Fibroblast of lung (primary cell): ENCODE measurements at regions not wholly inside any gene's neighbourhood (a gene's known extent, or its start where the extent isn't known, plus 50 kb on each side); places are given as distances from the start of the nearest gene placed in this dataset.
"Not testable (repeated sequence)": the region's sequence is repeated elsewhere in the genome, so short reads cannot be mapped to it uniquely, and the experiment has no call there.

Experiments
- DNase-seq, 2 donors: peaks; one replicate each; pipeline versions ENCODE4 v3.0.0 to v3.0.0-alpha.2; 2010; ENCODE audit warnings: low read depth in 2 of 2
- H2AFZ ChIP-seq: 2 replicates; pipeline ENCODE4 v1.5.1; 2012; ENCODE audit warnings: low read length, control low read depth, inconsistent platforms
- H3K27ac ChIP-seq: 2 replicates; pipeline ENCODE4 v1.5.1; 2011; ENCODE audit warnings: low read length, control low read depth; ENCODE audit not compliant: insufficient read depth
- H3K27me3 ChIP-seq: 2 replicates; pipeline ENCODE4 v1.5.1; 2011; ENCODE audit warnings: mild to moderate bottlenecking, low read length; ENCODE audit not compliant: control insufficient read depth, insufficient read depth
- H3K36me3 ChIP-seq: 2 replicates; pipeline ENCODE4 v1.5.1; 2011; ENCODE audit warnings: low read length; ENCODE audit not compliant: control insufficient read depth, insufficient read depth
- H3K4me1 ChIP-seq: 2 replicates; pipeline ENCODE4 v1.5.1; 2011; ENCODE audit warnings: low read length; ENCODE audit not compliant: control insufficient read depth, insufficient read depth; ENCODE audit errors: extremely low read depth
- H3K4me2 ChIP-seq: 2 replicates; pipeline ENCODE4 v1.5.1; 2011; ENCODE audit warnings: low read length, control low read depth; ENCODE audit not compliant: insufficient read depth; ENCODE audit errors: extremely low read depth
- H3K4me3 ChIP-seq, 4 experiments: fragments of 200-600 bp in 1 of 4; sonication (generic) in 1 of 4; replicated peaks in 1 of 4; 2 replicates each; pipeline ENCODE4 v1.5.1; 2011 to 2016; ENCODE audit warnings: low read length in 4 of 4, low read depth in 3 of 4, mild to moderate bottlenecking in 3 of 4, control low read depth in 2 of 4, inconsistent platforms in 1 of 4, mixed read lengths in 1 of 4; ENCODE audit not compliant: insufficient read depth in 1 of 4; ENCODE audit errors: control extremely low read depth in 1 of 4
- H3K79me2 ChIP-seq: 2 replicates; pipeline ENCODE4 v1.5.1; 2012; ENCODE audit warnings: mild to moderate bottlenecking, low read length, inconsistent platforms; ENCODE audit not compliant: control insufficient read depth, insufficient read depth
- H3K9ac ChIP-seq: 2 replicates; pipeline ENCODE4 v1.5.1; 2011; ENCODE audit warnings: mild to moderate bottlenecking, low read length, control low read depth; ENCODE audit not compliant: insufficient read depth
- H3K9me3 ChIP-seq: 2 replicates; pipeline ENCODE4 v1.5.1; 2012; ENCODE audit warnings: low read depth, low read length; ENCODE audit not compliant: control insufficient read depth, insufficient read depth
- H4K20me1 ChIP-seq: 2 replicates; pipeline ENCODE4 v1.5.1; 2011; ENCODE audit warnings: low read length; ENCODE audit not compliant: control insufficient read depth, insufficient read depth; ENCODE audit errors: extremely low read depth
- CTCF ChIP-seq, 2 donors: IDR thresholded peaks in 1 of 2; conservative IDR thresholded peaks in 1 of 2; 1 replicate in 1 of 2; 2 replicates in 1 of 2; pipeline ENCODE4 v1.5.1; 2011 to 2012; ENCODE audit warnings: low read length in 2 of 2, control low read depth in 1 of 2, inconsistent platforms in 1 of 2, low read depth in 1 of 2, mild to moderate bottlenecking in 1 of 2
- EZH2 ChIP-seq: IDR thresholded peaks from 2 replicates; pipeline ENCODE4 v1.5.1; 2012; ENCODE audit warnings: low read length, control low read depth, mild to moderate bottlenecking; ENCODE audit errors: missing control alignments

- Histone ChIP-seq H2AFZ (no peak overlapping the region), H3K4me1 (no peaks in the 10 kb centered on the region), H3K79me2 (no peaks in the 10 kb centered on the region), H3K27me3 (no peaks in the 10 kb centered on the region), H3K27ac (no peak overlapping the region), H3K36me3 (no peaks in the 10 kb centered on the region), H3K4me3 (no peak overlapping the region), H3K4me2 (no peak overlapping the region), H3K9me3 (no peaks in the 10 kb centered on the region), H4K20me1 (no peaks in the 10 kb centered on the region), H3K9ac (no peak overlapping the region)
- TF ChIP-seq CTCF (conservative IDR thresholded peaks at IDR 0.05 in 1 of 2, IDR thresholded peaks at IDR 0.05 in 1 of 2; ENCODE audit: low read depth in 1 of 2, low read length in 2 of 2), result no peak
- no peak for TF ChIP-seq EZH2
- DNase-seq, result no peak
Observed at GRCh38 chr20:40628877-40629276, 60.2 kb downstream of the MAFB start.

DNA sequence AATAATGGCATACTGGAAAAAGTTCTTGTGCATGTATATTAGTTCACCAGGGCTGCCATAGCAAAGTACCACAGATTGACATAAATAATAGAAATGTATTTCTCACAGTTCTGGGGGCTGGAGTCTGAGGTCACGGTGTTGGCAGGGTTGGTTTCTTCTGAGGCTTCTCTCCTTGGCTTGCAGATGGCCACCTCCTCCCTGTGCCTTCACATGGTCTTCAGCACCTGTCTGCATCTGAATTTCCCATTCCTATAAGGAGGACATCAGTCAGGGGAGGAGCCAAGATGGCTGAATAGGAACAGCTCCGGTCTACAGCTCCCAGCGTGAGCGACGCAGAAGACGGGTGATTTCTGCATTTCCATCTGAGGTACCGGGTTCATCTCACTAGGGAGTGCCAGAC, 70.0 kb downstream of the MAFB start:
- H3K9ac ChIP-seq, H3K4me2 ChIP-seq, DNase-seq, H3K9me3 ChIP-seq, H2AFZ ChIP-seq, H3K27me3 ChIP-seq, H4K20me1 ChIP-seq, H3K27ac ChIP-seq, H3K4me1 ChIP-seq, H3K36me3 ChIP-seq, H3K79me2 ChIP-seq, H3K4me3 ChIP-seq: not testable (repeated sequence)

DNA sequence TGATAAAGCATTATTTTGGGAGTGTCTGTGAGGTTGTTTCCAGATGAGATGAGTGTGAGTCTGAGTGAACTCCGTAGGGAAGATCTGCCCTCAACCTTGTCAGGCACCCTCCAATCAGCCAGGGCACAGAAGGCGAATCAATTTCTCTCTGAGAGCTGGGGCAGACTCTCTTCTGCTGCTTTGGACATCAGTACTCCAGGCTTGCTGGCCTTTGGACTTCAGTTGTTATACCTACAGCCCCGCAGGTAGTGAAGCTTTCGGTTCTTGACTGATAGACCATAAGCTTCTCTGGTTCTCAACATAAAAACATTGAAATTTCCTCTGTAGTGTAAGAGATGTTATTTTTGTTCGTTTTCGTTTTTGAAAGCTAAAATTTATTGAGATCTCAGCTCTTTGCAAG, 71.4 kb downstream of the MAFB start:
- Histone ChIP-seq H3K9me3 (no peaks in the 10 kb centered on the region), H2AFZ (no peak overlapping the region), H3K27me3 (no peaks in the 10 kb centered on the region), H3K4me3 (no peak overlapping the region), H4K20me1 (no peaks in the 10 kb centered on the region), H3K4me1 (no peaks in the 10 kb centered on the region), H3K36me3 (no peaks in the 10 kb centered on the region), H3K79me2 (no peaks in the 10 kb centered on the region), H3K4me2 (no peak overlapping the region), H3K27ac (no peak overlapping the region), H3K9ac (no peak overlapping the region)
- DNase-seq, result no peak
- TF ChIP-seq EZH2 (no peak), CTCF (conservative IDR thresholded peaks at IDR 0.05 in 1 of 2, IDR thresholded peaks at IDR 0.05 in 1 of 2; ENCODE audit: low read depth in 1 of 2, low read length in 2 of 2) (no peak)

DNA sequence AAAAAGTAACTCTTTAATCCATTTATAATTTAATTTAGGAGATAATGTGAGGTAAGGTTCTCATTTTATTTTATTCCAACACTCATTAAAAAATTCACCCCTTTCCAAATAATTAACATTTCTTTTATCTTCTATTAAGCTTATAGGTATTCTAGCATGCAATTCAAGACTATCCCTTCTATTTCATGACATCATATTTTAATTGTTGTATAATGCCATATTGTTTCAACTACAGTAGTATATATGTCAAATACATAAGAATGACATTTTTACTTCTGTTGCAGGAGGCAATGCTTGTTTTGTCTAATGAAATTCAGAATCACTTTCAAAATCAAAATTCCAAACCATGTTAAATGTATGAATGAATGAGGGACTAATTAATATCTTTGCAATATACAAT, 76.2 kb downstream of the MAFB start:
- Histone ChIP-seq H3K27me3 (no peaks in the 10 kb centered on the region), H3K79me2 (no peaks in the 10 kb centered on the region), H4K20me1 (no peaks in the 10 kb centered on the region), H2AFZ (no peak overlapping the region), H3K27ac (no peak overlapping the region), H3K4me1 (no peaks in the 10 kb centered on the region), H3K4me2 (no peak overlapping the region), H3K9me3 (no peaks in the 10 kb centered on the region), H3K36me3 (no peaks in the 10 kb centered on the region), H3K4me3 (no peak overlapping the region), H3K9ac (no peak overlapping the region)
- TF ChIP-seq EZH2, result no peak
- TF ChIP-seq CTCF (conservative IDR thresholded peaks at IDR 0.05 in 1 of 2, IDR thresholded peaks at IDR 0.05 in 1 of 2; ENCODE audit: low read depth in 1 of 2, low read length in 2 of 2), result no peak
- DNase-seq, result no peak
